Glutamatergic neuron (in vitro differentiated cells): ENCODE measurements at regions not wholly inside any gene's neighbourhood (a gene's known extent, or its start where the extent isn't known, plus 50 kb on each side); places are given as distances from the start of the nearest gene placed in this dataset.

ENCODE experiments used
- DNase-seq: peaks from one replicate; pipeline ENCODE4 v3.0.0; 2022
- H3K27ac Mint-ChIP-seq: one replicate; pipeline ENCODE4 v1.8.0; 2020; ENCODE audit warnings: mild to moderate bottlenecking, mixed read lengths, inconsistent platforms; ENCODE audit not compliant: unreplicated experiment
- H3K27me3 Mint-ChIP-seq: one replicate; pipeline ENCODE4 v1.8.0; 2020; ENCODE audit warnings: mild to moderate bottlenecking, moderate library complexity, mixed read lengths, inconsistent platforms; ENCODE audit not compliant: unreplicated experiment
- H3K36me3 Mint-ChIP-seq: one replicate; pipeline ENCODE4 v1.8.0; 2020; ENCODE audit warnings: mild to moderate bottlenecking, mixed read lengths, inconsistent platforms; ENCODE audit not compliant: unreplicated experiment
- H3K4me1 Mint-ChIP-seq: one replicate; pipeline ENCODE4 v1.8.0; 2020; ENCODE audit warnings: mild to moderate bottlenecking, low read depth, mixed read lengths, inconsistent platforms; ENCODE audit not compliant: unreplicated experiment
- H3K4me3 Mint-ChIP-seq: one replicate; pipeline ENCODE4 v1.8.0; 2020; ENCODE audit warnings: mild to moderate bottlenecking, mixed read lengths, inconsistent platforms; ENCODE audit not compliant: unreplicated experiment
- H3K9me3 Mint-ChIP-seq: one replicate; pipeline ENCODE4 v1.8.0; 2020; ENCODE audit warnings: mild to moderate bottlenecking, moderate library complexity, mixed read lengths, inconsistent platforms; ENCODE audit not compliant: unreplicated experiment
- CTCF ChIP-seq: fragments of 200-600 bp; sonication (generic); IDR thresholded peaks from one replicate; pipeline ENCODE4 v1.5.0; 2021; ENCODE audit not compliant: partially characterized antibody, unreplicated experiment

- DNase-seq, result no peak
- H3K27ac Mint-ChIP-seq, result no peak overlapping the region
- no peak for TF ChIP-seq CTCF
- peaks cover 2% of the 10 kb centered on the region for H3K27me3 Mint-ChIP-seq
- H3K36me3 Mint-ChIP-seq, result no peaks in the 10 kb centered on the region
- H3K4me1 Mint-ChIP-seq, result no peaks in the 10 kb centered on the region
- H3K4me3 Mint-ChIP-seq, result no peak overlapping the region
- H3K9me3 Mint-ChIP-seq, result no peaks in the 10 kb centered on the region
These were observed 202.9 kb upstream of the CADM2 start for GRCh38 chr3:84755860-84756259.

GRCh38 chr3:84759361-84759760 is 199.4 kb upstream of the CADM2 start:
- TF ChIP-seq CTCF, result no peak
- Mint-ChIP-seq H3K4me1 (no peaks in the 10 kb centered on the region), H3K36me3 (peaks cover 7% of the 10 kb centered on the region), H3K27ac (no peak overlapping the region), H3K4me3 (no peak overlapping the region), H3K27me3 (peaks cover 4% of the 10 kb centered on the region), H3K9me3 (no peaks in the 10 kb centered on the region)
- DNase-seq, result no peak

DNA sequence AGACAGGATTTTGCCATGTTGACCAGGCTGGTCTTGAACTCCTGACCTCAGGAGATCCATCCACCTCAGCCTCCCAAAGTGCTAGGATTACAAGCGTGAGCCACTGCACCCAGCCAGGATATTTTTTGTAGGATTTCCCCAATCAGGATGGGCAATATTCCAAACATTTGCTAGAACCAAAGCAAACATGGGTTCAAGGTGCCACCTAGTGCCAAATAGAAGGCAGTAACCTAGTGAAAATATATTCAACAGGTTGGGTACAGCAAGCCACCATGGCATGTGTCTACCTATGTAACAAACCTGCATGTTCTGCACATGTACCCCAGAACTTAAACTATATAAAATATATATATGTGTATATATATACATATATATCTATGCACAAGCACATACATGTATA is 185.9 kb upstream of the CADM2 start:
- no peak for DNase-seq
- Mint-ChIP-seq H3K27me3 (peaks cover 2% of the 10 kb centered on the region), H3K4me3 (no peak overlapping the region), H3K4me1 (no peaks in the 10 kb centered on the region), H3K9me3 (no peaks in the 10 kb centered on the region), H3K36me3 (peaks cover 15% of the 10 kb centered on the region), H3K27ac (no peak overlapping the region)
- TF ChIP-seq CTCF, result peak; percentile 17

DNA sequence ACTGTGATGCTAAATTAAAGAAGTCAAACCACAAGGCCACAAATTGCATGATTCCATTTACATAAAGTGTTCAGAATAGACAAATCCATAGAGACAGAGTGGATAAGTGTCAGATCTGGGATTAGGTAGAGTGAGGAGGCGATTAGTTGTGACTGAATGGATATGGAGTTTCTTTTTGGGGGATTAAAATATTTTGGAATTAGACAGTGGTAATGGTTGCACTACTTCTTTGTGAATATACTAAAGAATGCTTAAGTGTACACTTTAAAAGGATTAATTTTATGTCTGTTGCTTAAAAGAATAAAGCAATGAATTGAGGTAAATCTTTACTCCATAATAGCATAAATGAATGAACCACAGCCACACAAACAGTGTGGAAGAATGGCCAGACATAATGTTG is 175.5 kb upstream of the CADM2 start:
- TF ChIP-seq CTCF, result no peak
- H3K4me3 Mint-ChIP-seq, result no peak overlapping the region
- H3K27me3 Mint-ChIP-seq, result no peaks in the 10 kb centered on the region
- H3K9me3 Mint-ChIP-seq, result no peaks in the 10 kb centered on the region
- no peaks in the 10 kb centered on the region for H3K4me1 Mint-ChIP-seq
- no peak for DNase-seq
- H3K36me3 Mint-ChIP-seq, result no peaks in the 10 kb centered on the region
- H3K27ac Mint-ChIP-seq, result no peak overlapping the region

- DNase-seq, result no peak
- H3K36me3 Mint-ChIP-seq, result peaks cover 6% of the 10 kb centered on the region
- peaks cover 4% of the 10 kb centered on the region for H3K9me3 Mint-ChIP-seq
- H3K27ac Mint-ChIP-seq, result no peak overlapping the region
- no peak overlapping the region for H3K4me3 Mint-ChIP-seq
- H3K4me1 Mint-ChIP-seq, result no peaks in the 10 kb centered on the region
- no peaks in the 10 kb centered on the region for H3K27me3 Mint-ChIP-seq
- TF ChIP-seq CTCF, result no peak
These were observed 168.8 kb upstream of the CADM2 start for GRCh38 chr3:84789961-84790360.
